GM12865 (cell line): ENCODE measurements at regions not wholly inside any gene's neighbourhood (a gene's known extent, or its start where the extent isn't known, plus 50 kb on each side); places are given as distances from the start of the nearest gene placed in this dataset.
A peak's percentile ranks its signal among the peaks of the same experiment; 100 is the strongest.

ENCODE experiments used
- DNase-seq: peaks from one replicate; pipeline ENCODE4 v3.0.0; 2010; ENCODE audit warnings: low read depth
- H3K4me3 ChIP-seq: 2 replicates; pipeline ENCODE4 v1.5.1; 2011; ENCODE audit warnings: mild to moderate bottlenecking, low read depth, low read length, control low read depth
- TF ChIP-seq, protein P1 (sequence below): IDR thresholded peaks from 2 replicates; pipeline ENCODE4 v1.5.1; 2011; ENCODE audit warnings: low read length, control low read depth, low read depth, inconsistent platforms; ENCODE audit not compliant: insufficient read depth; ENCODE audit errors: missing control alignments

DNA sequence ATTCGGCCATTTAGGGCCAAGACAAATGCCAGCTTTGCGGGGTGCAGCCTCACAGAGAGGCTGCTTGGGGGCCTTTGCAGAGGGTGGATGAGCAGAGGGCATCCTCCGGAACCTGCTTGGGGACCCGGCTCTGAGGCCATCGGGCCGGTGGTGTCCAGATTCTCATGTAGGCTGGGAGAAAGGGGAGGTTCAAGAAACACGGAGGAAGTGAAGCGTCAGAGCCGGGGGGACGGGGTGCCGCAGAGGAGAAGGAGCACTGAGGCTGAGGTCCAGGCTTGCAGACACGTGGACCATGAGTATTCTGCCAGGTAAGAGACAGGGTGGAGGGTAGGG lies 150.7 kb upstream of the SHH start:
- TF ChIP-seq, protein P1, sequence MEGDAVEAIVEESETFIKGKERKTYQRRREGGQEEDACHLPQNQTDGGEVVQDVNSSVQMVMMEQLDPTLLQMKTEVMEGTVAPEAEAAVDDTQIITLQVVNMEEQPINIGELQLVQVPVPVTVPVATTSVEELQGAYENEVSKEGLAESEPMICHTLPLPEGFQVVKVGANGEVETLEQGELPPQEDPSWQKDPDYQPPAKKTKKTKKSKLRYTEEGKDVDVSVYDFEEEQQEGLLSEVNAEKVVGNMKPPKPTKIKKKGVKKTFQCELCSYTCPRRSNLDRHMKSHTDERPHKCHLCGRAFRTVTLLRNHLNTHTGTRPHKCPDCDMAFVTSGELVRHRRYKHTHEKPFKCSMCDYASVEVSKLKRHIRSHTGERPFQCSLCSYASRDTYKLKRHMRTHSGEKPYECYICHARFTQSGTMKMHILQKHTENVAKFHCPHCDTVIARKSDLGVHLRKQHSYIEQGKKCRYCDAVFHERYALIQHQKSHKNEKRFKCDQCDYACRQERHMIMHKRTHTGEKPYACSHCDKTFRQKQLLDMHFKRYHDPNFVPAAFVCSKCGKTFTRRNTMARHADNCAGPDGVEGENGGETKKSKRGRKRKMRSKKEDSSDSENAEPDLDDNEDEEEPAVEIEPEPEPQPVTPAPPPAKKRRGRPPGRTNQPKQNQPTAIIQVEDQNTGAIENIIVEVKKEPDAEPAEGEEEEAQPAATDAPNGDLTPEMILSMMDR, result no peak
- no peak overlapping the region for H3K4me3 ChIP-seq
- no peak for DNase-seq

GRCh38 chr7:155962191-155962967 lies 150.1 kb upstream of the SHH start:
- peak; percentile 64 for DNase-seq
- H3K4me3 ChIP-seq, result no peak overlapping the region
- TF ChIP-seq, protein P1, result no peak

DNA sequence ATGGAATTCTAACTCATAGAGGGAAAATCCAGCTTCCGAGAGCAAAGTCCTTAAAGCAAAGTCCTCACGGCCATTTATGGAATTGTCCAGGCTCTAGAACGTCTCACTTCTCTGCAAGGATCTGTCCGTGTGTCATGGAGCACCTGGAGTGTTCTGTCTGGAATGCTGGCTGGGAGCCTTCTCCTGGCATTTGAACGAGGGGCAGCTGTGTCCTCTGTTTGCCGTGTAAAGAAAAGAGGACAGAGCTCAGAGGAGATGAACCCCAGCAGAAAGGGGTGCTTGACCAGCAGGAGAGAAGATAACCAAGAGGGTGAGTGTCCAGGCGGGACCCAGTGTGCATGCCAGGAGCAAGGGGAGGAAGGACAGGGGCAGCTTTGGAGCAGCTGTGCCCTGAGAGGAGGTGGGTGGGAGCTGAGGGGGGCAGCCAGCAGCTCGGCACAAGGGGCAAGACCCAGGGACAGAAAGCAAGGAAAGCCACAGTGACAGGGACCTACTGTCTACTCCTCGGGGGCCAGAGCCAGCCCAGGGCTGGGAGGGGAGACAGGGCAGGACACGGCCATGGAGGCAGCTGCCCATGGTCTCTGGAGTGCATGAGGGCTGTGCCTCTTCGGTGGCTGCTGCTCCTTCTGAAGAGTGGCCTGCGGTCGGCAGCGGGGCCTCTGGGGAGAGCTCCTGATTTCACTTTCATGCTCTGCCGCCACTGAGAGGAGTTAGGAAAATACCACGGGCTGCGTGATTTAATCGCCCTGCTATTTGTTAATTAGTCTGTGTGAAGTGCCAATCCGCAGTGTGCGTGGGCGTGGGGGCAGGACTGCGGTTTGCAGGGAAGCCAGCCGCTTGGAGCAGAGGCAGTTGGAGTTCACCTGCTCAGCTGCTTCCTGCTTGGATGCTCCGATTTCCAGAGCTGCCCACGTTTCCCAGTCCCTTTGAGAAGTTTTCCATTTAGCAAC lies 149.3 kb upstream of the SHH start:
- peak; percentile 5 for DNase-seq

GRCh38 chr7:155959894-155960293 lies 147.6 kb upstream of the SHH start:
- TF ChIP-seq, protein P1, result no peak
- H3K4me3 ChIP-seq, result no peak overlapping the region
- no peak for DNase-seq

More for the DNA sequence above, 149.3 kb upstream of the SHH start:
- TF ChIP-seq, protein P1, result no peak
- H3K4me3 ChIP-seq, result no peak overlapping the region

DNA sequence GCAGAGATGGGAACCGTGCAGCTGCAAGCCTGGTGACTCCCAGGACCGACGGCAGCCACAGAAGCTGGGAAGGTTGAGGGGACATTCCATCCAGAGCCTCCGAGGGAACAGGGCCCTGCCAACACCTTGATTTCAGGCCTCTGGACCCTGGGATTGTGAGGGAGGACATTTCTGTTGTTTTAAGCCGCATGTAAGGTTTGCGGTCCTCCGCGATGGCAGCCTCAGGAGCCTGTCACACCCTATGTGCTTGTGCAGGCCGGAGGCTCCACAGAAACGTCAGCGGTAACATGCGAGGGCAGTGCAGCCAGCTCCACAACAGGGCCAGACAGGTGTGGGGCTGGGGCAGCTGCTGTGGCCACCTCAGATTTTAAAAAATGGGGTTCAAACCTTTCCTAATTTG lies 144.7 kb upstream of the SHH start:
- no peak for DNase-seq
- H3K4me3 ChIP-seq, result no peak overlapping the region
- TF ChIP-seq, protein P1, result no peak

DNA sequence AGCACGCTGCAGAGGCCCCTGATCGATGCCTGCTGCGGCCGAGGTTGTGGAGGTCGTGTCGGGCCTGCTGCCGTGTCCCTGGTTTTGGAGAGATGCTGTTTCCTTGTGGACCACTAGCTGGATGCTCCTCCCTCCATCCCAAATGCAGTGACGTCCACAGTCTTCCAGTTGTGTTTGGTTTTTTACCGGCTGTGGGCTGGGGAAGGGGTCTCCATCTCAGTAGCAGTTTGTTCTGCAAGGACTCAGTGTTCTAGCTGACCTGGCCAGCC lies 143.0 kb upstream of the SHH start:
- H3K4me3 ChIP-seq, result no peak overlapping the region
- DNase-seq, result no peak
- TF ChIP-seq, protein P1, result no peak
